B cell (primary cell): ENCODE measurements at regions not wholly inside any gene's neighbourhood (a gene's known extent, or its start where the extent isn't known, plus 50 kb on each side); places are given as distances from the start of the nearest gene placed in this dataset.
A peak's percentile ranks its signal among the peaks of the same experiment; 100 is the strongest.

Source experiments
- ATAC-seq: fragments of 200-7000 bp; cut with Tn5 transposase; one replicate; pipeline ENCODE4 v1.10.0; 2021; ENCODE audit warnings: low read depth, mild to moderate bottlenecking, moderate number of reproducible peaks, moderate library complexity
- CTCF ChIA-PET: fragments of 350-600 bp; sonication (Branson Sonifier 250); formaldehyde crosslinking; loops from one replicate; lab custom pipeline; 2021; ENCODE audit warnings: antibody characterized with exemption, inconsistent platforms; lab: Charles Lee
- POLR2A ChIA-PET: fragments of 350-600 bp; sonication (Branson Sonifier 250); formaldehyde crosslinking; loops from one replicate; lab custom pipeline; 2021; ENCODE audit warnings: antibody characterized with exemption; lab: Charles Lee
- DNase-seq: peaks from one replicate; pipeline ENCODE4 v3.0.0; 2013
- H2AFZ ChIP-seq: 2 replicates; pipeline ENCODE4 v1.6.1; 2012; ENCODE audit warnings: mild to moderate bottlenecking, low read depth, low read length; ENCODE audit not compliant: insufficient read depth, poor library complexity, severe bottlenecking
- H3K27ac ChIP-seq, 2 donors: 1 replicate in 1 of 2; 2 replicates in 1 of 2; pipeline ENCODE4 v1.5.1; 2012 to 2013; ENCODE audit warnings: low read length in 2 of 2, mild to moderate bottlenecking in 2 of 2, moderate library complexity in 1 of 2
- H3K27me3 ChIP-seq, 4 experiments: fragments of 200-600 bp in 1 of 4; sonication (generic) in 1 of 4; replicated peaks in 1 of 4; 1 replicate in 2 of 4; 2 replicates in 2 of 4; pipeline versions ENCODE4 v1.6.1 to v1.7.0; 2013 to 2016; ENCODE audit warnings: low read length in 3 of 4, mild to moderate bottlenecking in 2 of 4, mixed read lengths in 1 of 4, moderate library complexity in 1 of 4; ENCODE audit not compliant: insufficient read depth in 4 of 4, control insufficient read depth in 3 of 4; ENCODE audit errors: control extremely low read depth in 1 of 4
- H3K36me3 ChIP-seq, 2 experiments: replicated peaks in 1 of 2; 1 replicate in 1 of 2; 2 replicates in 1 of 2; pipeline versions ENCODE4 v1.6.1 to v1.7.1; 2013; ENCODE audit warnings: low read length in 1 of 2; ENCODE audit not compliant: insufficient read depth in 2 of 2, control insufficient read depth in 1 of 2; ENCODE audit errors: control extremely low read depth in 1 of 2, extremely low read depth in 1 of 2
- H3K4me1 ChIP-seq, 2 donors: fragments of 200-600 bp in 1 of 2; sonication (generic) in 1 of 2; 1 replicate in 1 of 2; 2 replicates in 1 of 2; pipeline versions ENCODE4 v1.5.1 to v1.6.1; 2013 to 2017; ENCODE audit warnings: low read length in 2 of 2; ENCODE audit not compliant: control insufficient read depth in 2 of 2, insufficient read depth in 2 of 2
- H3K4me2 ChIP-seq: replicated peaks from 2 replicates; pipeline ENCODE3; 2012; ENCODE audit warnings: mild to moderate bottlenecking, low read depth, low read length; ENCODE audit not compliant: poor library complexity, severe bottlenecking
- H3K4me3 ChIP-seq, 5 experiments: fragments of 200-600 bp in 1 of 5; sonication (generic) in 1 of 5; 1 replicate in 3 of 5; 2 replicates in 2 of 5; pipeline versions ENCODE4 v1.5.1 to v1.7.0; 2011 to 2016; ENCODE audit warnings: low read length in 4 of 5, mild to moderate bottlenecking in 4 of 5, low read depth in 2 of 5, control low read depth in 1 of 5, moderate library complexity in 1 of 5; ENCODE audit not compliant: insufficient read depth in 1 of 5; ENCODE audit errors: control extremely low read depth in 1 of 5, extremely low read depth in 1 of 5
- H3K79me2 ChIP-seq: fragments of 200-600 bp; sonication (generic); one replicate; pipeline ENCODE4 v1.6.0; 2016; ENCODE audit warnings: low read length; ENCODE audit not compliant: control insufficient read depth, insufficient read depth
- H3K9ac ChIP-seq: fragments of 200-600 bp; sonication (generic); 2 replicates; pipeline ENCODE4 v1.6.1; 2017; ENCODE audit warnings: mild to moderate bottlenecking, low read length, moderate library complexity
- H3K9me3 ChIP-seq, 3 donors: one replicate each; pipeline versions ENCODE4 v1.6.1 to v1.7.1; 2013; ENCODE audit warnings: low read length in 2 of 3; ENCODE audit not compliant: control insufficient read depth in 2 of 3, insufficient read depth in 1 of 3; ENCODE audit errors: control extremely low read depth in 1 of 3
- H4K20me1 ChIP-seq: 2 replicates; pipeline ENCODE4 v1.6.0; 2012; ENCODE audit warnings: mild to moderate bottlenecking, low read length; ENCODE audit not compliant: insufficient read depth, control insufficient read depth, poor library complexity, severe bottlenecking
- H3K27ac Mint-ChIP-seq: one replicate; pipeline ENCODE4 v1.8.0; 2021; ENCODE audit warnings: mixed read lengths
- H3K27me3 Mint-ChIP-seq: one replicate; pipeline ENCODE4 v1.8.0; 2021; ENCODE audit warnings: mixed read lengths
- H3K4me1 Mint-ChIP-seq: one replicate; pipeline ENCODE4 v1.8.0; 2021; ENCODE audit warnings: mixed read lengths
- H3K4me3 Mint-ChIP-seq: one replicate; pipeline ENCODE4 v1.8.0; 2021; ENCODE audit warnings: mixed read lengths
- H3K9me3 Mint-ChIP-seq: one replicate; pipeline ENCODE4 v1.8.0; 2022; ENCODE audit warnings: mixed read lengths; ENCODE audit not compliant: insufficient read depth
- CTCF ChIP-seq: fragments of 200-600 bp; IDR thresholded peaks from one replicate; pipeline ENCODE4 v1.8.0; 2022; ENCODE audit warnings: antibody characterized with exemption, mild to moderate bottlenecking
- EZH2 ChIP-seq: IDR thresholded peaks from 2 replicates; pipeline ENCODE4 v1.6.1; 2012; ENCODE audit warnings: borderline replicate concordance, low read depth, mild to moderate bottlenecking, moderate library complexity, low read length; ENCODE audit not compliant: insufficient read depth, poor library complexity, severe bottlenecking
- WGBS: methylation state at CpG from one replicate; pipeline ENCODE4 v1.1.5; 2013; ENCODE audit warnings: missing lambda C conversion rate; ENCODE audit not compliant: insufficient coverage; 5-methylcytosine and 5-hydroxymethylcytosine counted together
- intact Hi-C: fragments of 100-400 bp; cut with micrococcal nuclease; formaldehyde crosslinking; loops from one replicate; pipeline ENCODE4 v1.10.0; 2022

GRCh38 chr6:134823710-134824034, 126.2 kb downstream of the ALDH8A1 start:
- H3K27ac ChIP-seq = no peak overlapping the region
- H3K4me3 Mint-ChIP-seq = no peak overlapping the region
- H3K9me3 ChIP-seq = peaks cover 0 to 3% (median 0%) of the 10 kb centered on the region in 3 donors
- TF ChIP-seq CTCF (no peak), EZH2 (no peak)
- H3K27me3 ChIP-seq = no peaks in the 10 kb centered on the region
- WGBS = 100% methylated on average over 2 of the region's 2 CpGs
- no peaks in the 10 kb centered on the region for H4K20me1 ChIP-seq
- H3K4me2 ChIP-seq = no peak overlapping the region
- H2AFZ ChIP-seq = no peak overlapping the region
- DNase-seq = no peak
- H3K27me3 Mint-ChIP-seq = peaks cover 3% of the 10 kb centered on the region
- ATAC-seq = no peak
- intact Hi-C loops = loop anchor here (1.0 to 2.0 kb wide), 4 partner anchors 59 to 700 kb away; no protein-coding TSS in a partner anchor
- no peak overlapping the region for H3K9ac ChIP-seq
- H3K36me3 ChIP-seq = no peaks in the 10 kb centered on the region
- POLR2A ChIA-PET = no interaction called here
- no peak overlapping the region for H3K27ac Mint-ChIP-seq
- no peak overlapping the region for H3K4me3 ChIP-seq
- no peaks in the 10 kb centered on the region for H3K9me3 Mint-ChIP-seq
- H3K4me1 Mint-ChIP-seq = peaks cover 14% of the 10 kb centered on the region
- H3K4me1 ChIP-seq = peaks cover 0 to 3% of the 10 kb centered on the region in 2 donors
- CTCF ChIA-PET = interaction anchor here (0.7 to 4.4 kb wide), 14 partner anchors 9 to 714 kb away, joined by 3 to 53 read pairs (median 10); no protein-coding TSS in a partner anchor
- no peaks in the 10 kb centered on the region for H3K79me2 ChIP-seq

- peaks cover 9% of the 10 kb centered on the region for H3K4me1 Mint-ChIP-seq
- H2AFZ ChIP-seq = peak overlapping the region; percentile 23
- no peaks in the 10 kb centered on the region for H3K36me3 ChIP-seq
- CTCF ChIA-PET = interaction anchor here (0.6 to 4.4 kb wide), 24 partner anchors 9 to 899 kb away, joined by 3 to 53 read pairs (median 4); no protein-coding TSS in a partner anchor
- no peaks in the 10 kb centered on the region for H3K9me3 ChIP-seq
- H3K4me2 ChIP-seq = no peak overlapping the region
- no peaks in the 10 kb centered on the region for H3K4me1 ChIP-seq
- H3K27me3 Mint-ChIP-seq = peaks cover 3% of the 10 kb centered on the region
- intact Hi-C loops = loop anchor here (1.0 to 2.0 kb wide), 4 partner anchors 60 to 700 kb away; no protein-coding TSS in a partner anchor
- no peaks in the 10 kb centered on the region for H3K79me2 ChIP-seq
- H4K20me1 ChIP-seq = no peaks in the 10 kb centered on the region
- H3K27ac Mint-ChIP-seq = no peak overlapping the region
- H3K4me3 Mint-ChIP-seq = no peak overlapping the region
- ATAC-seq (peak; percentile 74), DNase-seq (peak; percentile 72)
- no peaks in the 10 kb centered on the region for H3K9me3 Mint-ChIP-seq
- no peak overlapping the region for H3K9ac ChIP-seq
- no peak overlapping the region for H3K4me3 ChIP-seq
- H3K27me3 ChIP-seq = no peaks in the 10 kb centered on the region
- POLR2A ChIA-PET = no interaction called here
- peak; percentile 77 for TF ChIP-seq CTCF
- TF ChIP-seq EZH2 = no peak
- WGBS = 0% methylated on average over 1 of the region's 10 CpGs
- no peak overlapping the region for H3K27ac ChIP-seq
Observed at GRCh38 chr6:134822920-134823709, 126.8 kb downstream of the ALDH8A1 start.
